Small intestine (tissue), 7 donors: ENCODE measurements at regions not wholly inside any gene's neighbourhood (a gene's known extent, or its start where the extent isn't known, plus 50 kb on each side); places are given as distances from the start of the nearest gene placed in this dataset.
"Not testable (repeated sequence)": the region's sequence is repeated elsewhere in the genome, so short reads cannot be mapped to it uniquely, and the experiment has no call there.

Experiments
- DNase-seq, 2 donors: peaks; one replicate each; pipeline versions ENCODE4 v3.0.0 to v3.0.0-alpha.2; 2013
- FAIRE-seq: peaks from 2 replicates; lab custom pipeline; 2012; peaks lifted over from hg19 to GRCh38; lab: Jason Lieb, UNC
- H3K27ac ChIP-seq, 3 donors: one replicate each; pipeline ENCODE4 v1.5.1; 2013; ENCODE audit warnings: low read length in 2 of 3, mild to moderate bottlenecking in 2 of 3, control low read depth in 1 of 3, inconsistent platforms in 1 of 3, low read depth in 1 of 3, moderate library complexity in 1 of 3
- H3K27me3 ChIP-seq, 3 donors: one replicate each; pipeline ENCODE4 v1.6.1; 2013; ENCODE audit warnings: low read length in 3 of 3, inconsistent platforms in 1 of 3; ENCODE audit not compliant: control insufficient read depth in 3 of 3, insufficient read depth in 3 of 3
- H3K36me3 ChIP-seq, 3 donors: one replicate each; pipeline ENCODE4 v1.6.1; 2013; ENCODE audit warnings: low read length in 3 of 3, inconsistent platforms in 1 of 3, low read depth in 1 of 3, mild to moderate bottlenecking in 1 of 3, moderate library complexity in 1 of 3; ENCODE audit not compliant: control insufficient read depth in 3 of 3, insufficient read depth in 2 of 3
- H3K4me1 ChIP-seq, 3 donors: one replicate each; pipeline ENCODE4 v1.6.1; 2013; ENCODE audit warnings: low read length in 2 of 3, inconsistent platforms in 1 of 3, low read depth in 1 of 3, mild to moderate bottlenecking in 1 of 3, moderate library complexity in 1 of 3; ENCODE audit not compliant: control insufficient read depth in 3 of 3, insufficient read depth in 2 of 3
- H3K4me3 ChIP-seq, 3 donors: one replicate each; pipeline ENCODE4 v1.5.1; 2013; ENCODE audit warnings: low read length in 3 of 3, control low read depth in 1 of 3, inconsistent platforms in 1 of 3, low read depth in 1 of 3, mild to moderate bottlenecking in 1 of 3, moderate library complexity in 1 of 3
- H3K9me3 ChIP-seq, 2 donors: one replicate each; pipeline ENCODE4 v1.6.1; 2013; ENCODE audit warnings: low read depth in 1 of 2, low read length in 1 of 2; ENCODE audit not compliant: control insufficient read depth in 2 of 2, insufficient read depth in 1 of 2
- WGBS, 3 donors: extraction: QIAGEN DNeasy Blood & Tissue Kit; methylation state at CpG; one replicate each; pipeline ENCODE4 v1.1.7; 2013; 5-methylcytosine and 5-hydroxymethylcytosine counted together
- donor health status: healthy with polysubstance abuse.
- donor health status: control.
- donor health status: control.
- donor health status: Bipolar disorder and iron deficiency.
- donor health status: healthy.

DNA sequence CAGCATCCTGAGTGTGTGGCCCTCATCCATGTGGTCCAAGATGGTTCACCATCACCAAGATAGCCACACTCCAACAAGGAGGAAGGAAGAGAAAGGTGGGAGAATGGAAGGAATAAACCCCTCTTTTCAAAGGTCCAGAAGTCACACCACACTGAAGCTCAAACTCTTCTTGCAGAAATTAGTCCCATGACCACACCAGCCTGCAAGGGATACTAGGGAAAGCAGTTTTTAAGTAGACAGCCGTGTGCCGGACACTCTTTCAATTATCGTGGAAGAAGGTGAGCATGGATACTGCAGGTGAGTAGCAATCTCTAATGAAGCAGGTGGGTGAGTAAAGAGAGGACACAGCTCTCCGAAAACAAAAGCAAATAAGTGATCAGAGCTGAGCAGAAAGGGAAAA is 191.7 kb upstream of the IRF2BP2 start:
- 90 to 95% (median 92%) methylated on average over 4 of the region's 4 CpGs for WGBS, 3 donors
- not testable (repeated sequence) for H3K27me3 ChIP-seq, H3K4me1 ChIP-seq, FAIRE-seq, H3K36me3 ChIP-seq, H3K4me3 ChIP-seq, H3K9me3 ChIP-seq
- DNase-seq, result peak in 1 of 2 donors; percentile 28
- H3K27ac ChIP-seq, result peak overlapping the region in 2 of 3 donors; percentile 32 to 65

DNA sequence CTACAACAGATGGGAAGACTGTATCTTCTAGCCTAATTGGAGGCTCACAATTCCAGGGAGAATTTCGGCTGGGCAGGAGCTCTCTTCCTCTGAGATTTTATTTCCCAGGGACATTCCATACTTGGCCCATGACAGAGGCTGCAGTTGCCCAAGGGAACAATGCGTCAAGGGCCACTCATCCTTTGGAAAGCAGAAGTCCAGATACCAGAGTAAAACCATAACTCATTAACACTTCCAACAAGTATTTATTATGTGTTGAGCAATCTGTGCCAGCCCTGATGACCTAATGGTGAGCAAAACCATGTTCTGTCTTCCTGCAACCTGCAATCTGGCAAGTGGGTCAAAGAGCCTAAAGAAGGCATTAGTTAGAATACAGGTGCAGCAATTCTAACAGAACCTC is 191.2 kb upstream of the IRF2BP2 start:
- H3K4me3 ChIP-seq, H3K36me3 ChIP-seq, H3K4me1 ChIP-seq, H3K9me3 ChIP-seq, DNase-seq, H3K27me3 ChIP-seq, FAIRE-seq: not testable (repeated sequence)
- WGBS, 3 donors, result no CpG with 5 or more reads among the region's 2 CpGs
- H3K27ac ChIP-seq, result peak overlapping the region in 2 of 3 donors; percentile 32 to 65

DNA sequence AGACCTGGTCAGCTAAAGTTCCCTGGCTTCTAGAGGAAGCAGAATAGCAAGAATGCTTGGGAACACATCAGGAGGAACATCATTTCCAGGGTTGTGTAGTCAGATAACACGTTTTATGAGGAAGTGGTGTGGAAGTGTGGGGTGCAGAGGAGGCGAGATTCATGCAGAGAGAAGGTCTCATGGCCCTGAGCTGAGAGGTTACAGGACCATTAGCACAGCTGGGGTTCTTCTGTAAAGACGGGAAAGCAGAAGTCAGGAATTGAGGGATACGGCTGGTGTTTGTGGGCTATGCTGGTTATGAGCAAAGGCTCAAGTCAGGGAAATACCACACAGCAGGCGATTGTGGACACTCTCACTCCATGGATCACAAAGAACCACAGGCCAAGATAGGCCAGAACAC is 190.6 kb upstream of the IRF2BP2 start:
- not testable (repeated sequence) for H3K4me3 ChIP-seq, H3K27me3 ChIP-seq, DNase-seq, H3K36me3 ChIP-seq, H3K4me1 ChIP-seq, H3K9me3 ChIP-seq, FAIRE-seq
- H3K27ac ChIP-seq, result peak overlapping the region in 1 of 3 donors; percentile 55
- 82 to 91% (median 84%) methylated on average over 4 of the region's 5 CpGs for WGBS, 3 donors

DNA sequence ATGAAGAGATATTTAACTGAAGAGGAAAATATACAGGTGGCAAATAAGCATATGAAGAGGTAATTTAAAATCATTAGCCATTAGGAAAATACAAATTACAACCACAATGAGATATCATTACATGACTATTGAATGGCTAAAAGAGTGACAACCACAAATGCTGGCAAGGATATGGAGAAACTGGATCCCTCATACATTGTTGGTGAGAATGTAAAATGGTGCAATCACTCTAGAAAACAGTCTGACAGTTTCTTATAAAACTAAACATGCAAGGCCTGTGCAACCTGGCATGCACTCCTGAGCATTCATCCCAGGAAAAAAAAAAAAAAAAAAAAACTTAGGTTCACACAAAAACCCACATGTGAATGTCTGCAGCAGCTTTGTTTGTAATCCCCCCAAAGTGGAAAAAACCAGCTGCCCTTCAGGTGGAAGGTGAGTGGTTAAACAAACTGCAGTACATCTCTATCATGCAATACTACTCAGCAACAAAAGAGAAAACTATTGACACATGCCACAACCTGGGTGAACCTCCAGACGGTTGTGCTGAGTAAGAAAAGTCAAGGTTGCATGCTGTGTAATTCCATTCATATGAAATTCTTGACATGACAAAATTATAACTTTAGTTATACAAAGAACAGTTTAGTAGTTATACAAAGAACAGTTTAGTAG is 189.2 kb upstream of the IRF2BP2 start:
- not testable (repeated sequence) for H3K4me3 ChIP-seq, H3K9me3 ChIP-seq, FAIRE-seq, H3K36me3 ChIP-seq, H3K27me3 ChIP-seq, H3K4me1 ChIP-seq, DNase-seq, H3K27ac ChIP-seq
- WGBS, 3 donors, result 54 to 88% (median 67%) methylated on average over 1 of the region's 1 CpG

GRCh38 chr1:234797216-234797615 is 187.2 kb upstream of the IRF2BP2 start:
- not testable (repeated sequence) for H3K36me3 ChIP-seq, H3K27me3 ChIP-seq, H3K9me3 ChIP-seq, DNase-seq, H3K4me3 ChIP-seq, H3K27ac ChIP-seq, FAIRE-seq, H3K4me1 ChIP-seq
- WGBS, 3 donors, result no CpG with 5 or more reads among the region's 2 CpGs

DNA sequence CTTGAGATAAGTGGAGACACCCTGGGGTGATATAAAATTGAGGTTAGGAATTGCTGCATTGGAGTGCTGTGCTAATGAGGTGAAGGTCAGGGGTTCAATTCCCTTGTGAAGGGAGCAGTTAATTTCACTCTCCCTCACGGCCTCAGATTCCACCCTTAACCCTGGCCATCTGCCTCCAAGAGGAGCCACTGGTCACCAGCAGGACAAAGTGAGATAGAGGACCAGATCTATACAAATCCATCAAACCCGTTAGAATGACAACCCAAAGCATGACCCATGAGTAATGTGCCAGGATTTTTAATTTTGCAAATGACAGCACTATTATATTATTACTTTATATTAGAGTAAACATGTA is 186.4 kb upstream of the IRF2BP2 start:
- not testable (repeated sequence) for H3K27me3 ChIP-seq, H3K4me3 ChIP-seq, DNase-seq, H3K4me1 ChIP-seq, H3K27ac ChIP-seq, H3K36me3 ChIP-seq, H3K9me3 ChIP-seq, FAIRE-seq
- 72 to 87% (median 80%) methylated on average over 2 of the region's 2 CpGs for WGBS, 3 donors

GRCh38 chr1:234795711-234796437 is 185.9 kb upstream of the IRF2BP2 start:
- H3K4me1 ChIP-seq, DNase-seq, H3K4me3 ChIP-seq, H3K27ac ChIP-seq, H3K27me3 ChIP-seq, FAIRE-seq, H3K36me3 ChIP-seq, H3K9me3 ChIP-seq: not testable (repeated sequence)
- WGBS, 3 donors, result 77 to 91% (median 91%) methylated on average over 6 to 7 of the region's 7 CpGs

GRCh38 chr1:234795007-234795406 is 185.0 kb upstream of the IRF2BP2 start:
- not testable (repeated sequence) for H3K9me3 ChIP-seq, H3K4me3 ChIP-seq, H3K4me1 ChIP-seq, FAIRE-seq, H3K27ac ChIP-seq, DNase-seq, H3K36me3 ChIP-seq, H3K27me3 ChIP-seq
- whole genome bisulfite sequencing, 3 donors, result 73 to 91% (median 75%) methylated on average over 1 of the region's 3 CpGs
